Right ventricle myocardium superior (tissue), 1 donor: ENCODE measurements at regions not wholly inside any gene's neighbourhood (a gene's known extent, or its start where the extent isn't known, plus 50 kb on each side); places are given as distances from the start of the nearest gene placed in this dataset.
A peak's percentile ranks its signal among the peaks of the same experiment; 100 is the strongest.

ENCODE experiments used
- ATAC-seq: fragments of 200-7000 bp; cut with Tn5 transposase; one replicate; pipeline ENCODE4 v1.9.1; 2020; ENCODE audit warnings: mild to moderate bottlenecking; ENCODE audit not compliant: poor library complexity
- DNase-seq: peaks from one replicate; pipeline ENCODE4 v3.0.0-alpha.2; 2020
- intact Hi-C: fragments of 100-400 bp; cut with DNase I; formaldehyde crosslinking; loops from one replicate; pipeline ENCODE4 v1.11.2; 2022
- donor health status: DM: no; HTN: yes; CAD: no; lungs with severe emphysema.

- intact Hi-C loops = no loop called here
- ATAC-seq (no peak), DNase-seq (no peak)
Measured at GRCh38 chr3:56887402-56888025, 85.8 kb upstream of the ARHGEF3 start.

- intact Hi-C loops = no loop called here
- no peak for ATAC-seq
- no peak for DNase-seq
Measured at GRCh38 chr3:56886314-56886713, 84.6 kb upstream of the ARHGEF3 start.

GRCh38 chr3:56885879-56886278 is 84.1 kb upstream of the ARHGEF3 start:
- DNase-seq (no peak), ATAC-seq (no peak)
- intact Hi-C loops = no loop called here

GRCh38 chr3:56885453-56885852 is 83.7 kb upstream of the ARHGEF3 start:
- no peak for DNase-seq
- no peak for ATAC-seq
- intact Hi-C loops = no loop called here

GRCh38 chr3:56884387-56884786 is 82.6 kb upstream of the ARHGEF3 start:
- intact Hi-C loops = no loop called here
- DNase-seq = no peak
- ATAC-seq = no peak

- intact Hi-C loops = no loop called here
- ATAC-seq (no peak), DNase-seq (no peak)
Measured at GRCh38 chr3:56883828-56884227, 82.1 kb upstream of the ARHGEF3 start.

- ATAC-seq (no peak), DNase-seq (no peak)
- intact Hi-C loops = no loop called here
Measured at GRCh38 chr3:56882896-56883295, 81.1 kb upstream of the ARHGEF3 start.

- ATAC-seq (no peak), DNase-seq (no peak)
Measured at GRCh38 chr3:56881841-56882240, 80.1 kb upstream of the ARHGEF3 start.

GRCh38 chr3:56880720-56881575 is 79.2 kb upstream of the ARHGEF3 start:
- intact Hi-C loops = no loop called here
- no peak for DNase-seq
- no peak for ATAC-seq

More at GRCh38 chr3:56881841-56882240, 80.1 kb upstream of the ARHGEF3 start:
- intact Hi-C loops = no loop called here

GRCh38 chr3:56879436-56880215 is 77.9 kb upstream of the ARHGEF3 start:
- no peak for DNase-seq
- ATAC-seq = peak; percentile 45
- intact Hi-C loops = no loop called here

- ATAC-seq = peak; percentile 46
- intact Hi-C loops = no loop called here
Measured at GRCh38 chr3:56878074-56878473, 76.3 kb upstream of the ARHGEF3 start.

GRCh38 chr3:56876916-56877315 is 75.2 kb upstream of the ARHGEF3 start:
- intact Hi-C loops = no loop called here
- ATAC-seq = no peak

More at GRCh38 chr3:56878074-56878473, 76.3 kb upstream of the ARHGEF3 start:
- no peak for DNase-seq

GRCh38 chr3:56874269-56874668 is 72.5 kb upstream of the ARHGEF3 start:
- intact Hi-C loops = no loop called here
- ATAC-seq (no peak), DNase-seq (no peak)

More at GRCh38 chr3:56876916-56877315, 75.2 kb upstream of the ARHGEF3 start:
- no peak for DNase-seq

GRCh38 chr3:56870436-56870835 is 68.7 kb upstream of the ARHGEF3 start:
- intact Hi-C loops = no loop called here
- DNase-seq (no peak), ATAC-seq (no peak)

- intact Hi-C loops = no loop called here
- DNase-seq = no peak
- no peak for ATAC-seq
Measured at GRCh38 chr3:56869157-56869889, 67.6 kb upstream of the ARHGEF3 start.

- DNase-seq = no peak
- intact Hi-C loops = no loop called here
- ATAC-seq = no peak
Measured at GRCh38 chr3:56868706-56869105, 67.0 kb upstream of the ARHGEF3 start.

GRCh38 chr3:56867671-56868070 is 65.9 kb upstream of the ARHGEF3 start:
- ATAC-seq = no peak
- intact Hi-C loops = no loop called here
- DNase-seq = no peak

- intact Hi-C loops = no loop called here
- DNase-seq = no peak
- ATAC-seq = no peak
Measured at GRCh38 chr3:56864918-56865524, 63.3 kb upstream of the ARHGEF3 start.
